GM19397 (cell line): ENCODE measurements at regions not wholly inside any gene's neighbourhood (a gene's known extent, or its start where the extent isn't known, plus 50 kb on each side); places are given as distances from the start of the nearest gene placed in this dataset.

Experiments
- ATAC-seq: cut with Tn5 transposase; IDR thresholded peaks from one replicate; pipeline ENCODE4 v1.9.1; 2021; ENCODE audit warnings: mild to moderate bottlenecking, moderate library complexity; ENCODE audit not compliant: unreplicated experiment

DNA sequence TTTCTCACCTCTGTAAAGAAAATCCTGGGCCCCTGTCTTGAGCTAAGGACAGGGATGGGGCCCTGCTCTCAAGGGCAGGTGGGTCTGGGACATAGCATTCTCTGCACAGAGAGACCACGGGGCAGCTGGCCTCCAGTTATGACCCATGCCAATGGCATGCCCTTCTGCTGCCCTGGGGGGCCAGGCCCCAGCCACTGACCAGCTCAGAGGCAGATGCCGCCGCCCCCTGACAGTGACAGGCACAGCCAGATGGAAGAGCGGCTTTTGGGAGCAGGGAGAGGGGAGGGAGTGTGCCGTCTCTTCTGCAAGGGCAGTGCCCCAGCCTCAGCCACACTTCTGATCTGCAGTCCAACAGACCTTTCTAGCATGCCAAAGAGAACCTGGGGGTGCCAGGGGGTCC lies 114.8 kb upstream of the NAV2 start:
- no peak for ATAC-seq

DNA sequence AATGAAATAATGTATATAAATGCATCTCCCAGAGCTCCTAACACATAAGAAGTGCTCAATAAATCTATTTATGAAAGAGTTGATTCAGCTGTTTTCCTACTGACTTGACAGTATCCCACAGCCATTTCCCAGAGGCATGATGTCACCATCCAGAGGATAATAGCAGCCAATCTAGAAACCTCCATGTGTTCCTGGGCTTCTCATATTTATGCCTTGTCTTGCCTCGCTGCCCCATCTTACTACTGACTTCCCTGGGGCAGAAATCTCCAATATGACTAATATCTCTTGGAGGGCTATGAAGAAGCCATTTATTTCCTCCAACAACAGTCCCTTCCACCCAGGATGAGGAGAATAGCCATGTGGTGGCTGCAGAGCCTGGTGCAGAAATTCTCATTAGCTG lies 115.4 kb upstream of the NAV2 start:
- no peak for ATAC-seq

DNA sequence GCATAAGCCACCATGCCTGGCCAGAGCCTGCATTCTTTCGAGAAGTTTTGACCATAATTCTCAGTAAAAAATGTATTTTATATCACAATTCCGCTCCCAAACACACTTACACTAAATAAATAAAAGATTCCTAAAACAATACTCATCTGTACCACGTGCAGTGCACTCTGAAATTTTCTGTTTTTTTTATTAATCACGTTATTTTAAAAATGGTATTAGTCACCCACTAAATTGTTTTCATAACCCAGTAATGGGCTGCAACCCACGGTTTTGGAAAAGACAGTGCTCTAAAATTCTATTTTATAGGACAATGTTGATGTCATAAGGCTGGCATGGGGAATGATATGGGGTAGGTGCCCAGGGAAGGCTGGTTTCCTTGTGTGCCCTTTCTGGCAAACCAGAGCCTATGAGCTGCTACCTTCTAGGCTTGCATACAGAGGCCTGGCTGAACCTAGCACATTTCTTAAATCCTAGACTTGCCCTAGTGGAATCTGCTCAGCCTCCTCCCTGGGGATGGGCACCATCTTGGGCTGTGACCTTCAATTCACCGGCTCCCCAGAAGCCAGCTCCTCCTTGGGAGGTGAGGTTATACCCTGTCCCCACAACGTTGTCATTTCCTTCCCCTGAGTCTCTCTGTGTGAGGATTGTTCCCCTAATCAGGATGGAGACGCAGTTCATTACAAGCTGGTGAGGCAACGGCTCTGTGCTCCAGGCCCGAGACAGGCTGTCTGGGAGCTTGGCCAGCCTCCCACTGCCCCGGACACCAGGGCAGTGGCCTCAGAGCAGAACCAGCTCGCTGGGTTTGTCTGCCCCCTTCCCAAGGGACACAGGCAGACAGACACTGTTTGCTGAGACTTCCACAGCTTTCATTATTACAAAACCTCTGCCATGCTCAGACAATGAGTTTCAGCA lies 116.5 kb upstream of the NAV2 start:
- no peak for ATAC-seq

DNA sequence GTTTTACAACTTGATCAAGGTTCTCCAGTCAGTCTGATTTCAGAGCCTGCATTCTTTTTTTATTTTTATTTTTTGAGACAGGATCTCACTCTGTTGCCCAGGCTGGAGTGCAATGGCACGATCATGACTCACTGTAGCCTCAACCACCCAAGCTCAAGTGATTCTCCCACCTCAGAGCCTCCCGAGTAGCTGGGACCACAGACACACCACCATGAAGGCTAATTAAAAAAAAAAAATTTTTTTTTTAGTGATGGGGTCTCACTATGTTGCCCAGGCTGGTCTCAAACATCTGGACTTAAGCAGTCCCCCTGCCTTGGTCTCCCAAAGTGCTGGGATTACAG lies 117.2 kb upstream of the NAV2 start:
- ATAC-seq: no peak

DNA sequence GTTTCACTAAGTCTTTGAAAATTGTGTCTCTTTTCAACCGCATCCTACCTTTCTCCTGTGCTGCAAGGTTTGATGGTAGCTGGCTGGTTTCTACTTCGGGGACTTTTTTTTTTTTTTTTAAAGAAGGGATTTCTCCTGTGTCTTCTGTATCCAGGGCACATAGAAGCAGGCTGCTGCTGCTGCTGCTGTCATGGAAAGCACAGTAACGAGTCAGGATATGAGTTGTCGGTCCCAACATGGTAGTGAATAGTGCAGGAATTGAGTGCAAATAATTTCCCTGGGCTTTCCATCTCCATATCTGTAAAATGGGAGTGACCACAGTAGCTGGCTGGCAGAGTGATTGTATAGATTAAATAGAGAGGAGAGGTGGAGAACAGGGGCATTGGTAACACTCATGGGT lies 118.3 kb upstream of the NAV2 start:
- no peak for ATAC-seq

DNA sequence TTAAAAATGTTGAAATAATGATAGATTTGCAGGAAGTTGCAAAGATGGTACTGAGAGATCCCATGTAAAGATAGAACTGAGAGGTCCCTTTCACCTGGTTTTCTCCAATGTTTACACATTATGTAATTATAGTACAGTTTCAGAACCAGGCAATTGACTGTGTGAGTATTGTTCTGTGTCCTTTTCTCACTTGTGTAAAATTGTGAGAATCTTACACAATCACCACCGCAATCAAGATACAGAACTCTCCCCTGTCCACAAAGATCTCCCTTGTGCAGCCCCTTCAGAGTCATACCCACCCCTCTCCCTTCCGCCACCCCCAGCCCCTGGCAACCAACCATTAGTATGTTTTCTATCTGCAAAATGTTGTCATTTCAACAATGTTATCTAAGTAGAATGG lies 119.8 kb upstream of the NAV2 start:
- no peak for ATAC-seq

DNA sequence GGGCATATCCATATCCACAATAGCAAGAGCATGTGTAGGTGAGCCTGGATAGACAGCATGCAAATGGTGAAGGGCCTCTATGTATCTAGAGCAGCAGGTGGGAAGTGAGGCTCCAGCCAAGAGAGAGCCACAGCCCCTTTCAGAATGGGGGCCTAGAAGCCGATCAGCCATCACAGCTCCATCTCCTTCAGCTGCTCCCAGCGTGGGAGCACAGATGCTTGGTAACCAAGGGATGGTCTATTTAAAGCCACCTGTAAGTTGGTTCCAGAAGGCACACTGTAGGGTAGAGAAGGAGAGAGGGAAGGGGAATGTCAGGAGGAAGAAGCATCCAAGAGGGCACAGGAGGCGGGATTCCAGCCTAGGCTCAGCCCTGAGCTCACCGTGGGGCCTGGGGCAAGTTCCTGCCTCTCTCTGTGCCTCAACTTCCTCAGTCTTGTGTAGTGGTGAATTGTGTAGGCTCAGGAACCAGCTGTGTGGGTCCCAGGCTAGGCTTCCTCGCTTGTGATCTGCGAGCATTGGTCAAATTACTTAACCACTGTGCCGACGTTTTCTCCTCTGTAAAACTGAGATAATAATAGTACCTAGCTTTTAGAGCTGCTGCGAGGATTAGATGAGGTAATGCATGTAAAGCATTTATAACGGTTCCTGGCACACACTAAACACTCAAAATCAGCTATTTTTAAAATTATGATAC lies 122.9 kb upstream of the NAV2 start:
- no peak for ATAC-seq

DNA sequence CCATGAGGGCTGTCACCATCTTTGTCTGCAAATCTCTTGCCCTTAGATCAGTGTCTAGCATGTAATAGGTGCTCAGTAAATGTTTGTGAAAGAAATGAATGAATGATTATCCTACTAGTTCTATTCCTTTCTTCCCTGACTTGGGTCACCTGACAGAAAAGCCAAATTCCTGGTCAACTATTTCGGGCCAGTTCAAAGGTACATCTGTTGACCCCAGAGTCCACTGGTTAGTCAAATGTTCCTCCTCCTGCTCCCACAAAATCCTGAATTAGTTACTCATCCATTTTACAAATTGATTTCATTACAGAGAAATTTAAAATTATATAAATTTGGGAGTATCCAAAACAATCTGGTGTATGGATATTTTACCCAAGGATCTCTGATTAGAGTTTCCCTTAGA lies 124.7 kb upstream of the NAV2 start:
- no peak for ATAC-seq

DNA sequence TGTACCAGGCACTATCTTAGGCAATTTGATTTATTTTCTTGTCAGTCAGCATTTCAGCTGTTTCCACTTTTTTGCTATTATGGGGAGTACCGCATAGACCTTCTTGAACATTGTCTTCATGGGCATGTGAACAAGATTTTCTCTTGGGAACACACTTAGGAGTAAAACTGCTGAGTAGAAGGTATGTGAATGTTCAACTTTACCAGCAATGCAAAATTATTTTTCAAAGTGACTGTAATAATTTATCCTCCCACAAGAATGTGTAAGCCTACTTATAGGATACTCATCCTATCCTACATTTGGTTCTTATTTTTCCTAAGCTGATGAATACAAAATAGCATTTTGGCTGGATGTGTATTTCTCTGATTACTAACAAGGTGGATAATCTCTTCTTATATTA lies 132.0 kb upstream of the NAV2 start:
- no peak for ATAC-seq

DNA sequence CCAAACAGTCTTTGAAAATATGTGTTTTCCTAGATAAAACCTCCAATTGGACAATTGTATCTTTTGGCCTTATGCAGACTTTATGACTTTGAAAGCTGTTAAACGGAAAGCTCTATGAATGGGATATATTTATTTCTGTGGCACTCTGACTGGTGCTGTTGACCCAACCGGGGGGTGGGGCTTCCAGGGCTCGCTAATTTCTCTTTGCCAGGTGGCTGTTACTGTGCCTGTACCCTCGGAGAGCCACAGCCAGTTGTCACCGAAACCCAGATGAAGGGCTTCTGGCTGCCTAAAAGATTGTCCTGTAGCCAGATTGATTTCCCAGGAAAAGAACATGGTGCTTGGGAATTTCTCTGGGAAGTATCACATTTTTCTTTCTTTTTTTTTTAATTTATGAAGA lies 132.7 kb upstream of the NAV2 start:
- no peak for ATAC-seq

DNA sequence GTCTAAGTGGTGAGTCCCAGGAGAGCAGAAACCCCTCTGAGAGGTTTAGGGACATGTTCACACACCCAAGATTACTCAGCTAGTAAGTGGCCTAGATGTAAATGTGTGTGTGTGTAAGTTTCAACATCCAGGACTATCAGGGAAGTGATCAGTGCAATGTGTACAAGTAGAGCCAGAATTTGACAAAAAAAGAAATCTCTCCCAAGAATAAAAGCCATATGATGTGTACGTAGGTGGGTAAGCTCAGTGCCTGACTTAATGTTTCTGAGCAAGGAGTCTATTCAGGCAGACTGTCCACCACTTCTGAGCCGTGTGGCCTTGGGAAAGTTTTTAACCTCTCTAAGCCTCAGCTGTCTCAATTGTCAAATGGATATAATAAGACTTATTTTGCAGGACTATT lies 133.8 kb upstream of the NAV2 start:
- no peak for ATAC-seq

DNA sequence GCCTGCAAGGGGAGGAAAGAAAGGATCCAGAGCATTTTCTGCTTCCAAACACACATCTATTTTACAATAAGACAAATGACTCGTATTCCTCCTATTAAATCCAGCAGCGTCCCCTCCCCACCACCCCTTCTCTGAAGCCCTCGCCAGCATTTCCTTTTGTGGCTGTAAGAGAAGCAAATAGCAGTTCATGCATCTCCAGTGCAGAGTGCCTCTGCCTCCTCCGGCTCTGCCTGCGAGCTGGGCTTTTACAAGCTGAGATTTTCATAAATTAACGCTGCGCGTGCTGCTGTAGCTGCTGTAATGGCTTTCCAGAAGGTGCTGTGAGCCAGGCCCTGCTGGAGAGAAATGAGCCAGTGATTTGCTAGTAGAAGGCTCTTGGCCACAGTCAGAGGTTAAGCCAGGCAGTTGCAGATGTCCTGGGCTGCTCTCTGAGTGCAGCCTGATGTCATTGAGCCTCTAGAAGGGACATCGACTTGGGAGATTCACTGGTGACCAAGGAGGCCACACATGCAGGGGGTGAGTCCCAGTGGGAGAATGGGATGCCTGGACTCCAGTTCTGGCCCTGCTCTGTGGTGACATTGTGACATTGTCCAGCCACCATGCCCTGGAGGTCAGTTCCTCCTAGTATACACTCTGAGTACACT lies 134.5 kb upstream of the NAV2 start:
- ATAC-seq: no peak

DNA sequence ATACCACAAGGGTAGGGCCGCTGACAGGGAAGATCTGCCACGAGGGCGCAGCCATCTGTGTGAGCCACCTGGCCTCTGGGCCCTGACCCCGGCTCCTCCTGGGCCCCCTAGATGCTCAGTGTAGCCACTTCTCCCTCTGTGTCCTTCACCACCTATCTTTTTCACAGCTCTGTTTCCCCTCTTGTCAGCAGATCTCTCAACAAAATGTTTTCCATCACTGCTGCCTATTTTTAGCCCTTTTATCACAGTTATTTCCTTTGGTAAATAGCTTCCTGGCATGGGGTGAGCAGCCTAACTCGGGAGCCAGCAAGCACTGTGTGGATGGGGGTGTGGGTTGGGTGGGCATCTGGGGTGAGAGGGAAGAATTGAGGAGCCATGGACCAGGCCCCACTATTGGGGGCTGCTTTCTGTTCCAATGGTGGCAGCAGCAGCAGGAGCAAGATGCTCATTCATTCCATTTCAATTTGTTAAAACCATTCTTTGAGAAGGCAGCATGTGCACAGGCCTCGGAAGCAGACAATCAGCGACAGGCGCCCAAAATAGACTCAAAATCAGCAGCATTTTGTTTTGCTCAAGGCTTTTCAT lies 135.2 kb upstream of the NAV2 start:
- no peak for ATAC-seq

DNA sequence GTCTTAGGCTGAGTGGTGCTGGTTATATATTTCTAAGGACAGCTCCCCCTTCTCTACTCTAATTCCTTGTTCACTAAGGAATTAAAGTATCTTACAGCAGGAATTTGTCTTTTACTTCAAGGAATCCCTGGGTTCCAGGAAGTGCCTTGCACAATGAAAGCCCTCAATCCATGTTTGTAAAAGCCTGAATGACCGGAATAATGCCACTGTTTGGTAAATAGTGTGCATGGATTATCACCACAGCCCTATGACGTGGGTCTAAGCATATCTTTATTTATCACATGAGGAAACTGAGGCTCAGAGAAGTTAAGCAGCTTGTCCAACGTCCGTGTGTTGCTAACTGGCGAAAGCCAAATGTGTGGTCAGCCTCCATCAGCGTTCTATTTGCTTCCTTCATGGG lies 135.7 kb upstream of the NAV2 start:
- no peak for ATAC-seq

DNA sequence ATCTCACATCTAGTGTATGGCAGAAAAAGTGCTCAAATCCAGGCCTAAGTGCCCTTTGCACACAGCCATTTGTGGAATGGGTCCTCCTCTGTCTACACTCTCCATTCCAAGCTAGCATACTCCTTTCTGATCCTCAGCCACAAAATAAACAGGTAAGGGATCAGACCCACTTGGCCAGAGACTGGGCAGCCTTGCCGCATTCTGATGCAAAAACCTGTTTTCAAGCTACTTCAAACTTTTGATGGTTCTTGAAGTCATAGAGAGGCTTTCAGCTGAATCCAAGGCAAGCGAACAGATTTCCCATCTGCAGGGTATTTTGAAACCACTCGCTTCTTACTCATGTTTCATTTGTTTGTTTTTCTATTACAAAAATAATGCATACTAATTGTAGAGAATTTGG lies 136.6 kb upstream of the NAV2 start:
- no peak for ATAC-seq

DNA sequence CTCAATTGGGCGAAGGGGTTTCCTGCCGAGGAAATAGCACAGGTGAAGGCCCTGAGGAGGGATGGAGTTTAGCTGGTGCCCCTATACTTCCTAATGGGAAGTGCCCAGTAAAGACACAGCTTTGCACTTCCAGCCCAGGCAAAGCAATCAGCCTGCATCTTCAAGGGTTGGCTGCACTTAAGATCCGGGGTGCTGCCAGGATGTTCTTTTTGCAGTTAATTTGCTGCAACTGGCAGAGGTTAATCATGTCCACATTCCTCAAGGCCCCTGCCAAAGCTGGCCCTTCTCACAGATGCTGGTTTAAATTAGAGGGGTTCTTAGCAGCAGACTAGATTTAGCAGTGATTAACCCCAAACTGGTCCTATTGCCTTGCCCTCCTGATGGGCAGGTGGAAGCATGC lies 137.7 kb upstream of the NAV2 start:
- ATAC-seq: no peak

DNA sequence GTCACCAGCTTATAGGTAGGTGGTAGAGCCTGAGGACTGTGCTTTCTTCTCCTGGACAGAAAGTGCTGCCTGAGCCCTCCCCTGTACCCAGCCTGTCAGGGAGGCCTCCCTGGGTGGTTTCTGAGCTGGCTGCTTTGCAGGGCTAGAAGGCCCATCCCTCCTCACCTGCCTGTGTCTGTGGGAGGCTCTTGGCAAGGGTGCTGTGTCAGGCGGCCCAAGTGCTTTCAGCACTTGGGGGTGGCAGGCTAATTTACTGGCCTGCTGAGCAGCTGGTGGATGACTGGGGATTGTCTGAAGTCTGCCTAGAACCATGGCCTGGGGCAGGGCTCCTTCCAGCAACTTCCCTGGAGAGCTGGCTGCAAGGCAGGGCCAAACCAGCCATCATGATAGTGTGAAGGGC lies 139.0 kb upstream of the NAV2 start:
- ATAC-seq: no peak

DNA sequence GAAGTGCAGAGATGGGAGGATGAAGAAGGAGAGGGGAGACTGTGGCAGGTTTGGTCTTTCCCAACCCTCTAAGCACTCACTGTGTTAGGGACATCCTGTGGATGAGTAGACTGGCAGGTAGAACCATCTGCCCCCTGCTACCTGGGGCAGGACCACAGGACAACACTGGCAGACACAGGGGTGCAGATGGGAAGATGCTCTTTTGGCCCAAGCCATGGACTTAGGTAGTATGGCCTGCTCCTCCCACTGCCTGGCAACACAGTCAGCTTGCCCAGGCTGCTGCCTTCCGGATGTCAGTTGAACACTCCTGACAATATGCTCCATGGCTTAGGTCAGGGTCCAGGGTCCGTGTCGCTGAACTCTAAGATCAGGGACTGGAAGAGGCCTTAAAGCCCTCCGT lies 140.7 kb upstream of the NAV2 start:
- no peak for ATAC-seq

DNA sequence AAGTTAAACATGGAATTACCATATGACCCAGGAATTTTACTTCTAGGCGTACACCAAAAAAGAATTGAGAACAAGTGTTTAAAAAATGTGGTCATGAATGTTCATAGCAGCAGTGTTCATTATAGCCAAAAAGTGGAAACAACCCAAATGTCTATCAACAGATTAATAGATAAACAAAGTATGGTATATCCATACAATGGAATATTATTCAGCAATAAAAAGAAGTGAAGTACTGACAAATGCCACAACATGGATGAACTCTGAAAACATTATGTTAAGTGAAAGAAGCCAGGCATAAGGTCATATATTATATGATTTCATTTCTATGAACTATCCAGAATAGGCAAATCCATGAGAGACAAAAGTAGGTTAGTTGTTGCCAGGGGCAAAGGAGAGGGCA lies 141.7 kb upstream of the NAV2 start:
- no peak for ATAC-seq

DNA sequence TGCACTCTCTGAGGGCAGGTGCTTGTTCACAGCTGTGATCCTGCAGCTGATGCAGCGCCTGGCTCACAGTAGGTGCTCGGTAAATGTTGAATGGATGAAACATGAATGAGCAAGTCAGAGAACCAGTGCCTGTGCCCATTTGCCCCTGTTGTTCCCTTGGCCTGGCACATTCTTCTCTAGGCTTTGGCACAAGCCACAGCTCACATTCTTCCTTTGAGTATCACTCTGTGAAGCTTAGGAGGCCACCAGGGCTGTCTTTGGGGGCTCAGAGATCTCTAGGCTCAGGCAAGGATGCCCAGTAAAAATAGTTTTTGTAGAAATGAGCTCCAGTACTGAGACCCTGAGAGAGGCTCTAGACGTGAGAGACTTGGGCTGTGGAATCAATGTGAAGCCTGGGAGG lies 144.6 kb upstream of the NAV2 start:
- no peak for ATAC-seq

DNA sequence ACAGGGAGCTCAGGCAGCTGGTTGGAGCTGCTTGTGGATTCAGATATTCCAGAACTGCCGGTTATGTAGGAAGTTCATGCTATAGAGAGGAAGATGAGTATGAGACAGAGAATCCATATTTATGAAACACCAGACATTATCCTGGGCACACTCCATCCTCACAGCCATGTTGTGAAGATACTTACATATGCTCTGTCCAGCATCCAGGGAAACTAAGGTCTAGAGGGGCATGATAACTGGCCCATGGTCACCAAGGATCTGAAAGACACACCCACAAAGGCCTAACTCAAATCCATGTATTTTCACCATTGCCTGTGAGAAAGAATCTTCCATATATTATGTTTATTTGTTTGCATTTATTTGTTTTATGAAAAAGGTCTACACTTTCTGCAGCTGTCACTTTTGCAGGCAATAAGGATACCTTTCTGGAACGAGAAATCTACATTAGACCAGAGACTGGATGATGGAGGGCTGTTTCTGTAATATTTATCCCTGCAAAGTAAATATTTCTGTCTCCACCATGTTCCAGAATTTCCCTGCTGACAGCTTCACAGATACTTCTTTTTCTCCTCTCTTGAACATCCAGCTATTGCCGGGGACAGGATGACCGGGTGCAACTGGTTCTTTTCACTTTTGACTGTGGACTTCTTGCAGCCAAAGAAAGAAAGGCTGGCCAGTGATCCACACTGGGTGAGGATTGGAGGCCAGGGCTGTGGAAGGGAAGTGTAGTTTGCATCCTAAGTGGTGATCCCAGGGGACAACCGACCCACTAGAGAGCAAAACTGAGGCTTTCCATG lies 145.9 kb upstream of the NAV2 start:
- ATAC-seq: no peak
